Stomach (tissue), 4 donors: ENCODE measurements at regions not wholly inside any gene's neighbourhood (a gene's known extent, or its start where the extent isn't known, plus 50 kb on each side); places are given as distances from the start of the nearest gene placed in this dataset.

Experiments
- POLR2A ChIP-seq, 4 donors: fragments of 450-650 bp; IDR thresholded peaks; one replicate each; pipeline ENCODE4 v1.6.1; 2016; ENCODE audit warnings: antibody characterized with exemption in 4 of 4, control low read depth in 2 of 4, mild to moderate bottlenecking in 1 of 4, moderate library complexity in 1 of 4
- POLR2AphosphoS5 ChIP-seq, 3 donors: sonication (generic); formaldehyde crosslinking; IDR thresholded peaks; one replicate each; pipeline ENCODE4 v1.6.1; 2016; ENCODE audit warnings: antibody characterized with exemption in 3 of 3
- TF ChIP-seq, protein P1 (sequence below), 7 experiments: fragments of 450-650 bp in 4 of 7; fragments of 200-600 bp in 3 of 7; sonication (generic) in 3 of 7; IDR thresholded peaks; one replicate each; pipeline ENCODE4 v1.5.1; 2016 to 2019; ENCODE audit warnings: antibody characterized with exemption in 7 of 7, control low read depth in 2 of 7, mild to moderate bottlenecking in 1 of 7

DNA sequence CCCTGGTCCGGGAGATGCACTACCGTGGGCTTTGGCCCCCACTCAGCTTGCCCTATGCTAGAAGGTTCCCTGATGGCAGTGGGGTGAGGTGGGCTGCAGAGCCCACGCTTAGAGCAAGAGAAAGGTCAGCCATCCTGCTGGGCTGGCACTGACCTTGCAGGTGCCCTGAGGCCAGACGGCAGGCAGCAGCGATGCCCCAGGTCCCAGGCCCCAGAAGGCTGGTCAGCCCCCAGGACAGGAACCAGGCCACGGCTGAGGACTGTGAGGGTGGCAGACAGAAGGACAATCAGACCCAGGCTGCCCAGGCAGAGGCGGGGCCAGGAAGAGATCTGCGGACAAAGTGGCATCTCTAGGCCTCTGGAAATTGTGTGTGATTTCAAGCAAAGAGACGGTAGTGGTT is 231.7 kb downstream of the CTTN start:
- TF ChIP-seq, protein P1, sequence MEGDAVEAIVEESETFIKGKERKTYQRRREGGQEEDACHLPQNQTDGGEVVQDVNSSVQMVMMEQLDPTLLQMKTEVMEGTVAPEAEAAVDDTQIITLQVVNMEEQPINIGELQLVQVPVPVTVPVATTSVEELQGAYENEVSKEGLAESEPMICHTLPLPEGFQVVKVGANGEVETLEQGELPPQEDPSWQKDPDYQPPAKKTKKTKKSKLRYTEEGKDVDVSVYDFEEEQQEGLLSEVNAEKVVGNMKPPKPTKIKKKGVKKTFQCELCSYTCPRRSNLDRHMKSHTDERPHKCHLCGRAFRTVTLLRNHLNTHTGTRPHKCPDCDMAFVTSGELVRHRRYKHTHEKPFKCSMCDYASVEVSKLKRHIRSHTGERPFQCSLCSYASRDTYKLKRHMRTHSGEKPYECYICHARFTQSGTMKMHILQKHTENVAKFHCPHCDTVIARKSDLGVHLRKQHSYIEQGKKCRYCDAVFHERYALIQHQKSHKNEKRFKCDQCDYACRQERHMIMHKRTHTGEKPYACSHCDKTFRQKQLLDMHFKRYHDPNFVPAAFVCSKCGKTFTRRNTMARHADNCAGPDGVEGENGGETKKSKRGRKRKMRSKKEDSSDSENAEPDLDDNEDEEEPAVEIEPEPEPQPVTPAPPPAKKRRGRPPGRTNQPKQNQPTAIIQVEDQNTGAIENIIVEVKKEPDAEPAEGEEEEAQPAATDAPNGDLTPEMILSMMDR (IDR thresholded peaks at IDR 0.05), result no peak
- TF ChIP-seq POLR2A (IDR thresholded peaks at IDR 0.05) (no peak), POLR2AphosphoS5 (IDR thresholded peaks at IDR 0.05) (no peak)
